Neural progenitor cell (in vitro differentiated cells): ENCODE measurements at regions not wholly inside any gene's neighbourhood (a gene's known extent, or its start where the extent isn't known, plus 50 kb on each side); places are given as distances from the start of the nearest gene placed in this dataset.
"Not testable (repeated sequence)": the region's sequence is repeated elsewhere in the genome, so short reads cannot be mapped to it uniquely, and the experiment has no call there.

ENCODE experiments used
- DNase-seq: peaks from one replicate; pipeline ENCODE4 v3.0.0-alpha.2; 2016; ENCODE audit warnings: low spot score
- H2AFZ ChIP-seq: fragments of 200-600 bp; sonication (generic); replicated peaks from 2 replicates; pipeline ENCODE4 v1.6.1; 2016; ENCODE audit warnings: antibody characterized with exemption
- H3F3A ChIP-seq: fragments of 200-600 bp; sonication (generic); 2 replicates; pipeline ENCODE4 v1.6.1; 2016; ENCODE audit warnings: antibody characterized with exemption, low read depth
- H3K27ac ChIP-seq: fragments of 200-600 bp; sonication (generic); 2 replicates; pipeline ENCODE4 v1.5.1; 2016; ENCODE audit warnings: mild to moderate bottlenecking
- H3K27me3 ChIP-seq: fragments of 200-600 bp; sonication (generic); 2 replicates; pipeline ENCODE4 v1.6.1; 2016; ENCODE audit warnings: mild to moderate bottlenecking, moderate library complexity
- H3K36me3 ChIP-seq: fragments of 200-600 bp; sonication (generic); 2 replicates; pipeline ENCODE4 v1.5.1; 2016
- H3K4me1 ChIP-seq: fragments of 200-600 bp; sonication (generic); 2 replicates; pipeline ENCODE4 v1.6.1; 2016; ENCODE audit warnings: mixed run types
- H3K4me2 ChIP-seq: fragments of 200-600 bp; sonication (generic); 2 replicates; pipeline ENCODE4 v1.6.1; 2016
- H3K4me3 ChIP-seq: fragments of 200-600 bp; sonication (generic); 2 replicates; pipeline ENCODE4 v1.5.1; 2016
- H3K79me2 ChIP-seq: fragments of 200-600 bp; sonication (generic); 2 replicates; pipeline ENCODE4 v1.6.1; 2016; ENCODE audit warnings: low read depth
- H3K9ac ChIP-seq: fragments of 200-600 bp; sonication (generic); 2 replicates; pipeline ENCODE4 v1.6.1; 2016
- H3K9me3 ChIP-seq: fragments of 200-600 bp; sonication (generic); 2 replicates; pipeline ENCODE4 v1.5.1; 2016; ENCODE audit warnings: low read depth
- H4K20me1 ChIP-seq: fragments of 200-600 bp; sonication (generic); 2 replicates; pipeline ENCODE4 v1.6.1; 2016; ENCODE audit warnings: low read depth
- H3K27ac Mint-ChIP-seq: 3 replicates; pipeline ENCODE4 v1.8.0; 2021; ENCODE audit warnings: mixed read lengths
- H3K27me3 Mint-ChIP-seq: 2 replicates; pipeline ENCODE4 v1.8.0; 2022; ENCODE audit warnings: low read depth, mild to moderate bottlenecking, inconsistent platforms, moderate library complexity, mixed read lengths; ENCODE audit not compliant: insufficient read depth
- H3K36me3 Mint-ChIP-seq: 3 replicates; pipeline ENCODE4 v1.8.0; 2021; ENCODE audit warnings: mixed read lengths
- H3K4me1 Mint-ChIP-seq: 3 replicates; pipeline ENCODE4 v1.8.0; 2021; ENCODE audit warnings: mixed read lengths
- H3K4me3 Mint-ChIP-seq: 3 replicates; pipeline ENCODE4 v1.8.0; 2021; ENCODE audit warnings: mild to moderate bottlenecking, moderate library complexity, mixed read lengths
- H3K9me3 Mint-ChIP-seq: 3 replicates; pipeline ENCODE4 v1.8.0; 2020; ENCODE audit warnings: mixed read lengths
- CTCF ChIP-seq: fragments of 200-600 bp; sonication (generic); IDR thresholded peaks from 2 replicates; pipeline ENCODE4 v1.5.1; 2017; ENCODE audit warnings: antibody characterized with exemption, mild to moderate bottlenecking
- EZH2 ChIP-seq: fragments of 200-600 bp; sonication (generic); IDR thresholded peaks from 2 replicates; pipeline ENCODE4 v1.6.1; 2017; ENCODE audit warnings: antibody characterized with exemption, mild to moderate bottlenecking, moderate library complexity
- EZH2phosphoT487 ChIP-seq: fragments of 200-600 bp; sonication (generic); IDR thresholded peaks from 2 replicates; pipeline ENCODE4 v1.6.1; 2017; ENCODE audit warnings: antibody characterized with exemption

GRCh38 chr12:69179786-69180185 is 59.6 kb upstream of the CPSF6 start:
- peaks cover 21% of the 10 kb centered on the region for H3K9me3 Mint-ChIP-seq
- Histone ChIP-seq H3K79me2 (no peaks in the 10 kb centered on the region), H2AFZ (no peak overlapping the region), H3K9ac (no peak overlapping the region), H3K27ac (no peak overlapping the region), H3K4me1 (no peaks in the 10 kb centered on the region), H3K4me3 (no peak overlapping the region), H3K27me3 (no peaks in the 10 kb centered on the region), H4K20me1 (no peaks in the 10 kb centered on the region), H3K36me3 (no peaks in the 10 kb centered on the region), H3K4me2 (no peak overlapping the region), H3K9me3 (no peaks in the 10 kb centered on the region), H3F3A (no peaks in the 10 kb centered on the region)
- H3K36me3 Mint-ChIP-seq, result peaks cover 1% of the 10 kb centered on the region
- H3K27me3 Mint-ChIP-seq, result peaks cover 2% of the 10 kb centered on the region
- no peak for DNase-seq
- H3K4me1 Mint-ChIP-seq, result peaks cover 5% of the 10 kb centered on the region
- no peak overlapping the region for H3K4me3 Mint-ChIP-seq
- H3K27ac Mint-ChIP-seq, result no peak overlapping the region
- TF ChIP-seq EZH2 (no peak), EZH2phosphoT487 (no peak), CTCF (no peak)

GRCh38 chr12:69187572-69187971 is 51.8 kb upstream of the CPSF6 start:
- H3K4me1 ChIP-seq, H3K36me3 Mint-ChIP-seq, H3K79me2 ChIP-seq, H3K4me3 Mint-ChIP-seq, H3K9ac ChIP-seq, H3K27me3 ChIP-seq, H3K27ac ChIP-seq, H3K4me3 ChIP-seq, H2AFZ ChIP-seq, H3K4me2 ChIP-seq, H3K27ac Mint-ChIP-seq, H3F3A ChIP-seq, H3K27me3 Mint-ChIP-seq, H4K20me1 ChIP-seq, DNase-seq, H3K4me1 Mint-ChIP-seq: not testable (repeated sequence)
- Histone ChIP-seq H3K36me3 (peaks cover 16% of the 10 kb centered on the region), H3K9me3 (peaks cover 43% of the 10 kb centered on the region)
- H3K9me3 Mint-ChIP-seq, result peaks cover 39% of the 10 kb centered on the region

- Mint-ChIP-seq H3K27me3 (peaks cover 5% of the 10 kb centered on the region), H3K27ac (no peak overlapping the region), H3K9me3 (peaks cover 30% of the 10 kb centered on the region), H3K4me1 (no peaks in the 10 kb centered on the region), H3K4me3 (no peak overlapping the region), H3K36me3 (no peaks in the 10 kb centered on the region)
- H3K4me1 ChIP-seq, result no peaks in the 10 kb centered on the region
- H2AFZ ChIP-seq, result no peak overlapping the region
- H3K4me2 ChIP-seq, result no peak overlapping the region
- no peaks in the 10 kb centered on the region for H3K79me2 ChIP-seq
- peaks cover 43% of the 10 kb centered on the region for H3K9me3 ChIP-seq
- peak; percentile 44 for DNase-seq
- H3K9ac ChIP-seq, result no peak overlapping the region
- H3K27ac ChIP-seq, result no peak overlapping the region
- no peaks in the 10 kb centered on the region for H3F3A ChIP-seq
- peaks cover 16% of the 10 kb centered on the region for H3K36me3 ChIP-seq
- no peaks in the 10 kb centered on the region for H3K27me3 ChIP-seq
- no peaks in the 10 kb centered on the region for H4K20me1 ChIP-seq
- no peak for TF ChIP-seq CTCF
- TF ChIP-seq EZH2, result no peak
- no peak for TF ChIP-seq EZH2phosphoT487
- no peak overlapping the region for H3K4me3 ChIP-seq
Measured at GRCh38 chr12:69189378-69189978, 49.9 kb upstream of the CPSF6 start.
